GM23338 (cell line): ENCODE measurements at regions not wholly inside any gene's neighbourhood (a gene's known extent, or its start where the extent isn't known, plus 50 kb on each side); places are given as distances from the start of the nearest gene placed in this dataset.

Source experiments
- ATAC-seq: fragments of 200-7000 bp; cut with Tn5 transposase; 3 replicates; pipeline ENCODE4 v1.9.1; 2020
- DNase-seq: peaks from one replicate; pipeline ENCODE4 v3.0.0-alpha.2; 2015; ENCODE audit warnings: low spot score
- H2AFZ ChIP-seq: fragments of 200-600 bp; sonication (generic); 2 replicates; pipeline ENCODE4 v1.8.0; 2016; ENCODE audit warnings: antibody characterized with exemption, mild to moderate bottlenecking, moderate library complexity
- H3F3A ChIP-seq: fragments of 200-600 bp; sonication (generic); replicated peaks from 2 replicates; pipeline ENCODE4 v1.8.0; 2017; ENCODE audit warnings: antibody characterized with exemption, mixed run types, low read depth
- H3K27ac ChIP-seq: fragments of 200-600 bp; sonication (generic); 2 replicates; pipeline ENCODE4 v1.6.1; 2016; ENCODE audit warnings: low read depth
- H3K27me3 ChIP-seq: fragments of 200-600 bp; sonication (generic); 2 replicates; pipeline ENCODE4 v1.8.0; 2016; ENCODE audit warnings: mild to moderate bottlenecking, mixed run types, moderate library complexity; ENCODE audit not compliant: insufficient read depth
- H3K36me3 ChIP-seq: fragments of 200-600 bp; sonication (generic); 2 replicates; pipeline ENCODE4 v1.8.0; 2016; ENCODE audit warnings: mild to moderate bottlenecking; ENCODE audit not compliant: insufficient read depth
- H3K4me1 ChIP-seq: fragments of 200-600 bp; sonication (generic); 2 replicates; pipeline ENCODE4 v1.8.0; 2016; ENCODE audit warnings: mild to moderate bottlenecking, moderate library complexity; ENCODE audit not compliant: insufficient read depth
- H3K4me2 ChIP-seq: fragments of 200-600 bp; sonication (generic); 2 replicates; pipeline ENCODE4 v1.7.1; 2017; ENCODE audit warnings: mixed run types
- H3K4me3 ChIP-seq: fragments of 200-600 bp; sonication (generic); 2 replicates; pipeline ENCODE4 v1.6.1; 2016; ENCODE audit warnings: mixed run types
- H3K79me2 ChIP-seq: fragments of 200-600 bp; sonication (generic); replicated peaks from 2 replicates; pipeline ENCODE4 v1.8.0; 2017; ENCODE audit warnings: mild to moderate bottlenecking; ENCODE audit not compliant: insufficient read depth
- H3K9me2 ChIP-seq: fragments of 200-600 bp; sonication (generic); 2 replicates; pipeline ENCODE4 v1.8.0; 2017; ENCODE audit not compliant: insufficient read depth
- H4K20me1 ChIP-seq: fragments of 200-600 bp; sonication (generic); replicated peaks from 2 replicates; pipeline ENCODE4 v1.8.0; 2017; ENCODE audit warnings: mild to moderate bottlenecking; ENCODE audit not compliant: insufficient read depth
- H3K27ac Mint-ChIP-seq: 2 replicates; pipeline ENCODE4 v1.8.0; 2020; ENCODE audit warnings: inconsistent platforms, mild to moderate bottlenecking, moderate library complexity, mixed read lengths
- H3K27me3 Mint-ChIP-seq: 3 replicates; pipeline ENCODE4 v1.8.0; 2022; ENCODE audit warnings: low read depth, mild to moderate bottlenecking, moderate library complexity, mixed read lengths, inconsistent platforms; ENCODE audit not compliant: insufficient read depth, poor library complexity
- H3K36me3 Mint-ChIP-seq: 3 replicates; pipeline ENCODE4 v1.8.0; 2021; ENCODE audit warnings: low read depth, mild to moderate bottlenecking, inconsistent platforms, moderate library complexity, mixed read lengths
- H3K4me1 Mint-ChIP-seq: 3 replicates; pipeline ENCODE4 v1.8.0; 2020; ENCODE audit warnings: mild to moderate bottlenecking, inconsistent platforms, mixed read lengths
- H3K4me3 Mint-ChIP-seq: 3 replicates; pipeline ENCODE4 v1.8.0; 2021; ENCODE audit warnings: moderate library complexity, mild to moderate bottlenecking, inconsistent platforms, mixed read lengths
- H3K9me3 Mint-ChIP-seq: 3 replicates; pipeline ENCODE4 v1.8.0; 2020; ENCODE audit warnings: moderate library complexity, mild to moderate bottlenecking, inconsistent platforms, mixed read lengths
- CREB1 ChIP-seq: fragments of 250-450 bp; sonication (Bioruptor Pico); IDR thresholded peaks from 2 replicates; pipeline ENCODE4 v1.5.0; 2020; ENCODE audit warnings: low read depth, mild to moderate bottlenecking, moderate library complexity
- CTCF ChIP-seq, 2 experiments: fragments of 200-600 bp in 1 of 2; sonication (generic) in 1 of 2; conservative IDR thresholded peaks; 2 replicates each; pipeline versions ENCODE4 v1.5.1 to v1.6.1; 2016 to 2017; ENCODE audit warnings: antibody characterized with exemption in 2 of 2, low read depth in 2 of 2, mild to moderate bottlenecking in 2 of 2, moderate library complexity in 1 of 2
- ETS1 ChIP-seq: IDR thresholded peaks from 2 replicates; pipeline ENCODE4 v1.6.1; 2016; ENCODE audit warnings: antibody characterized with exemption
- EZH2 ChIP-seq: fragments of 200-600 bp; sonication (generic); IDR thresholded peaks from one replicate; pipeline ENCODE4 v1.8.0; 2017; ENCODE audit warnings: antibody characterized with exemption, mild to moderate bottlenecking, low read depth; ENCODE audit not compliant: unreplicated experiment
- EZH2phosphoT487 ChIP-seq: fragments of 200-600 bp; sonication (generic); IDR thresholded peaks from one replicate; pipeline ENCODE4 v1.8.1; 2018; ENCODE audit warnings: antibody characterized with exemption; ENCODE audit not compliant: unreplicated experiment
- JUNB ChIP-seq: IDR thresholded peaks from one replicate; pipeline ENCODE4 v1.6.1; 2016; ENCODE audit warnings: antibody characterized with exemption; ENCODE audit not compliant: unreplicated experiment
- NANOG ChIP-seq: IDR thresholded peaks from 2 replicates; pipeline ENCODE4 v1.6.1; 2016; ENCODE audit warnings: antibody characterized with exemption, borderline replicate concordance
- POLR2AphosphoS5 ChIP-seq: IDR thresholded peaks from 2 replicates; pipeline ENCODE4 v1.6.1; 2016; ENCODE audit warnings: antibody characterized with exemption, low read depth
- ZNF114 ChIP-seq: fragments of 250-450 bp; sonication (Bioruptor Pico); IDR thresholded peaks from 2 replicates; pipeline ENCODE4 v1.5.0; 2020; ENCODE audit warnings: mild to moderate bottlenecking, moderate library complexity
- ZNF331 ChIP-seq: fragments of 250-450 bp; sonication (Bioruptor Pico); IDR thresholded peaks from 2 replicates; pipeline ENCODE4 v1.5.0; 2020; ENCODE audit warnings: low read depth, mild to moderate bottlenecking, moderate library complexity
- TF ChIP-seq, protein P1 (sequence below): IDR thresholded peaks from one replicate; pipeline ENCODE4 v1.6.1; 2018; ENCODE audit warnings: antibody characterized with exemption; ENCODE audit not compliant: unreplicated experiment

DNA sequence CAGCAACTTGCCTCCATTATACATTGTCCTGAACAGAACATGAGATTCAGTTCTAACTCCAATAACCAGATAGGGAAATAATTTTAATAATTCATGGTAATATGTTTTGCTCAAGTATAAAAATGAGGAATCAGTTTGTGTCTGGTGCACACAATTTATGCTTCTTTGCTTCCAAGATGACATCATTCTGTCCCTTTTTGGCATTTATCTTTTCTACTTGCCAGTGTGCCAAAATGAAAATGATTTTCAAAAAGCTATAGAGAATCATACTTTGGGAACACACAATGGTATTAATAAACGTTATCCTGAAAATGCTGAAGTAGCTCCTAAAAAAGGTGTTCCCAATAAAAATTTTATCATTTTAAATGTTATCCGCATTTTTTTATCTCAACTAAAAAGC is 519.0 kb downstream of the CAAP1 start (continued):
- TF ChIP-seq CTCF (conservative IDR thresholded peaks at IDR 0.05; ENCODE audit: low read depth in 2 of 2) (no peak), ETS1 (no peak), EZH2 (no peak), EZH2phosphoT487 (no peak)

DNA sequence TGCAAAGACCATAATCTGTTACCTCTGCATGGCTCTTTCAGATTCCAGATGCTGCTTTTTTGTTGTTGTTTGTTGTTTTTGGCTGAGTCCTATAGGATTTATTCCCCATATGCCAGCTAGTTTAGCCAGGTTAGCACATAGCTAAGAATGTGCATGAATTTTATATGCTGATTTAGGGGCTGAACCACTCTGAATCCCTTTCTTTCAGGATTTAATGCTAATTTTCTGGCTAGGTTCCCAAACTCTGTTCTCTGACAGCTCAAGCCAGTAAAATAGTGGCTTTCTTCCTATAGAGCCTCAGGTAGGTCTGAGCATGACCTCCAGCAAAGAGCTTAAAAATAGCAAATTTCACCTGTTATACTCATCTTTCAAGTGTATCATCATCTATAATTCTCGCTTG is 521.4 kb downstream of the CAAP1 start:
- no peak overlapping the region for H2AFZ ChIP-seq
- no peaks in the 10 kb centered on the region for H3K4me1 ChIP-seq
- H3K79me2 ChIP-seq = no peaks in the 10 kb centered on the region
- ATAC-seq (no peak), DNase-seq (no peak)
- H3K27me3 Mint-ChIP-seq = no peaks in the 10 kb centered on the region
- H3K27me3 ChIP-seq = no peaks in the 10 kb centered on the region
- no peak overlapping the region for H3K4me3 ChIP-seq
- no peaks in the 10 kb centered on the region for H3K9me3 Mint-ChIP-seq
- no peaks in the 10 kb centered on the region for H3K36me3 Mint-ChIP-seq
- no peaks in the 10 kb centered on the region for H3K9me2 ChIP-seq
- H3K4me1 Mint-ChIP-seq = no peaks in the 10 kb centered on the region; the same call in 2 of the 3 replicates
- H3K4me2 ChIP-seq = no peak overlapping the region
- H3K4me3 Mint-ChIP-seq = no peak overlapping the region
- H3F3A ChIP-seq = no peaks in the 10 kb centered on the region
- no peaks in the 10 kb centered on the region for H4K20me1 ChIP-seq
- no peak for TF ChIP-seq ZNF331
- no peak for TF ChIP-seq POLR2AphosphoS5
- TF ChIP-seq EZH2 = no peak
- TF ChIP-seq EZH2phosphoT487 = no peak
- no peak for TF ChIP-seq CREB1
- TF ChIP-seq, protein P1, sequence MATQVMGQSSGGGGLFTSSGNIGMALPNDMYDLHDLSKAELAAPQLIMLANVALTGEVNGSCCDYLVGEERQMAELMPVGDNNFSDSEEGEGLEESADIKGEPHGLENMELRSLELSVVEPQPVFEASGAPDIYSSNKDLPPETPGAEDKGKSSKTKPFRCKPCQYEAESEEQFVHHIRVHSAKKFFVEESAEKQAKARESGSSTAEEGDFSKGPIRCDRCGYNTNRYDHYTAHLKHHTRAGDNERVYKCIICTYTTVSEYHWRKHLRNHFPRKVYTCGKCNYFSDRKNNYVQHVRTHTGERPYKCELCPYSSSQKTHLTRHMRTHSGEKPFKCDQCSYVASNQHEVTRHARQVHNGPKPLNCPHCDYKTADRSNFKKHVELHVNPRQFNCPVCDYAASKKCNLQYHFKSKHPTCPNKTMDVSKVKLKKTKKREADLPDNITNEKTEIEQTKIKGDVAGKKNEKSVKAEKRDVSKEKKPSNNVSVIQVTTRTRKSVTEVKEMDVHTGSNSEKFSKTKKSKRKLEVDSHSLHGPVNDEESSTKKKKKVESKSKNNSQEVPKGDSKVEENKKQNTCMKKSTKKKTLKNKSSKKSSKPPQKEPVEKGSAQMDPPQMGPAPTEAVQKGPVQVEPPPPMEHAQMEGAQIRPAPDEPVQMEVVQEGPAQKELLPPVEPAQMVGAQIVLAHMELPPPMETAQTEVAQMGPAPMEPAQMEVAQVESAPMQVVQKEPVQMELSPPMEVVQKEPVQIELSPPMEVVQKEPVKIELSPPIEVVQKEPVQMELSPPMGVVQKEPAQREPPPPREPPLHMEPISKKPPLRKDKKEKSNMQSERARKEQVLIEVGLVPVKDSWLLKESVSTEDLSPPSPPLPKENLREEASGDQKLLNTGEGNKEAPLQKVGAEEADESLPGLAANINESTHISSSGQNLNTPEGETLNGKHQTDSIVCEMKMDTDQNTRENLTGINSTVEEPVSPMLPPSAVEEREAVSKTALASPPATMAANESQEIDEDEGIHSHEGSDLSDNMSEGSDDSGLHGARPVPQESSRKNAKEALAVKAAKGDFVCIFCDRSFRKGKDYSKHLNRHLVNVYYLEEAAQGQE = no peak
- no peak for TF ChIP-seq ZNF114 (CRISPR knock-in tag)
- no peak for TF ChIP-seq NANOG
- TF ChIP-seq JUNB = no peak
- H3K27ac Mint-ChIP-seq = no peak overlapping the region
- H3K36me3 ChIP-seq = no peaks in the 10 kb centered on the region
- H3K27ac ChIP-seq = no peak overlapping the region
